ENCODE measurements at regions not wholly inside any gene's neighbourhood (a gene's known extent, or its start where the extent isn't known, plus 50 kb on each side); places are given as distances from the start of the nearest gene placed in this dataset.

DNA sequence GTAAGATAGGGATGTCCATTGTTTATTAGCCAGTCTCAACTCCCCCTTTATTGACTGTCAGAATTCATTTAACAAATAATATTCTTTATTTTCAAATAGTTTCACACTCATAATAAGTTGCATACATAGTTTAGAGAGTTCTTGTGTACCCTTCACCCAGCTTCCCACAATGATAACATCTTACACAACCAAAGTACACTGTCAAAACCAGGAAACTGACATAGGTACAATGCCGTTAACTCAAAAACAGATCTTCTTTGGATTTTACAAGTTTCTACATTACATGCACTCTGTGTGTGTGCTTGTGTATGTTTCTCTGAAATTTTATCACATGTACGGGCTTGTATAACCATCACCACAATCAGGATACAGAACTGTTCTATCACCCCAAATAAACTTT, 64.4 kb upstream of the IFNLR1 start:
- Histone ChIP-seq H3K27ac (ENCODE audit: low read depth, low read length) (no peak overlapping the region), H2BK20ac (ENCODE audit: low read length) (no peak overlapping the region), H4K8ac (ENCODE audit: extremely low read depth, insufficient read depth, low read length) (no peak overlapping the region), H3K14ac (ENCODE audit: insufficient read length) (no peak overlapping the region), H4K20me1 (replicated peaks in 1 of 2; ENCODE audit: control insufficient read depth in 1 of 2, insufficient read depth in 2 of 2, low read length in 2 of 2) (no peaks in the 10 kb centered on the region), H2AK5ac (ENCODE audit: low read depth, low read length) (no peak overlapping the region), H2AFZ (ENCODE audit: low read length) (no peak overlapping the region), H3K4ac (replicated peaks; ENCODE audit: insufficient read length, low read depth, low read length) (no peak overlapping the region), H3K27me3 (replicated peaks in 1 of 4; ENCODE audit: control insufficient read depth in 3 of 4, extremely low read depth in 1 of 4, insufficient read depth in 3 of 4, low read length in 3 of 4) (no peaks in the 10 kb centered on the region), H3K56ac (replicated peaks; ENCODE audit: insufficient read length, low read depth, low read length) (no peak overlapping the region), H3K23me2 (ENCODE audit: low read depth, low read length) (no peaks in the 10 kb centered on the region; the same call in 1 of the 2 replicates), H3K9me3 (ENCODE audit: insufficient read depth in 2 of 2, low read depth in 1 of 2, low read length in 1 of 2) (peaks cover 0 to 2% of the 10 kb centered on the region in 2 experiments; a peak in 1 of 4 replicates), H4K91ac (replicated peaks; ENCODE audit: insufficient read length, low read length) (no peak overlapping the region), H3K4me1 (replicated peaks in 1 of 4; ENCODE audit: control insufficient read depth in 3 of 4, insufficient read depth in 4 of 4, low read length in 3 of 4) (no peaks in the 10 kb centered on the region; a peak in 1 of 7 replicates), H3K79me1 (ENCODE audit: low read depth, low read length) (no peaks in the 10 kb centered on the region), H2BK15ac (ENCODE audit: low read length) (no peak overlapping the region), H3K36me3 (ENCODE audit: control insufficient read depth in 2 of 4, insufficient read depth in 4 of 4, low read length in 3 of 4) (no peaks in the 10 kb centered on the region), H3K9ac (replicated peaks in 1 of 4; ENCODE audit: extremely low read depth in 1 of 4, low read depth in 3 of 4, low read length in 3 of 4) (no peak overlapping the region), H2BK5ac (ENCODE audit: low read depth, low read length) (no peak overlapping the region), H3K23ac (ENCODE audit: insufficient read length) (no peak overlapping the region), H3K79me2 (ENCODE audit: control insufficient read depth in 1 of 2, insufficient read depth in 2 of 2, low read length in 2 of 2) (no peaks in the 10 kb centered on the region), H3K4me3 (ENCODE audit: extremely low read depth in 1 of 4, insufficient read depth in 2 of 4, low read depth in 3 of 4, low read length in 4 of 4) (no peak overlapping the region), H4K5ac (ENCODE audit: insufficient read length, low read depth, low read length) (no peak overlapping the region), H3K4me2 (ENCODE audit: insufficient read depth in 1 of 2, low read depth in 2 of 2, low read length in 2 of 2) (no peak overlapping the region), H3K18ac (ENCODE audit: extremely low read depth, low read length) (no peak overlapping the region), H2BK120ac (replicated peaks; ENCODE audit: low read depth, low read length) (no peak overlapping the region), H2BK12ac (ENCODE audit: low read depth, low read length) (no peak overlapping the region)
- POLR2A ChIA-PET (ENCODE audit: partially characterized antibody) = no interaction called here
- DNase-seq (ENCODE audit: low read depth in 1 of 2, low spot score in 2 of 2) = no peak
- CTCF ChIA-PET (ENCODE audit: partially characterized antibody) = interaction anchor here (0.8 to 1.6 kb wide), 4 partner anchors 29 to 140 kb away, joined by 3 to 9 read pairs (median 6); no protein-coding TSS in a partner anchor
- TF ChIP-seq KDM4A (IDR thresholded peaks at IDR 0.05; ENCODE audit: low read depth, low read length, severe bottlenecking) (no peak), KDM1A (IDR thresholded peaks at IDR 0.05; ENCODE audit: borderline replicate concordance, low read length) (no peak), POLR2A (IDR thresholded peaks at IDR 0.05; ENCODE audit: control extremely low read depth in 1 of 2, low read depth in 2 of 2, low read length in 2 of 2) (no peak), GABPA (IDR thresholded peaks at IDR 0.05; ENCODE audit: borderline replicate concordance, insufficient read depth, low read length) (no peak), ZNF274 (IDR thresholded peaks at IDR 0.05; ENCODE audit: borderline replicate concordance, extremely low read depth, low read length) (no peak), RAD21 (IDR thresholded peaks at IDR 0.05 in 1 of 2, conservative IDR thresholded peaks at IDR 0.05 in 1 of 2; ENCODE audit: low read depth in 2 of 2, low read length in 2 of 2) (no peak), ASH2L (IDR thresholded peaks at IDR 0.05; ENCODE audit: low read length) (no peak), EGR1 (IDR thresholded peaks at IDR 0.05; ENCODE audit: borderline replicate concordance, low read depth, low read length) (no peak), E2F6 (IDR thresholded peaks at IDR 0.05) (no peak), CHD2 (IDR thresholded peaks at IDR 0.05; ENCODE audit: low read length) (no peak), CTBP2 (IDR thresholded peaks at IDR 0.05; ENCODE audit: borderline replicate concordance, insufficient read depth, insufficient read length, low read length) (no peak)
- FAIRE-seq = no peak
- 98% methylated on average over 2 of the region's 2 CpGs; no CpG with 5 or more reads in 1 of the 2 experiments for WGBS, 2 experiments (ENCODE audit: extremely low coverage in 1 of 2, insufficient coverage in 1 of 2, insufficient read length in 1 of 2, insufficient replicate concordance in 2 of 2, low coverage in 1 of 2, low lambda C conversion rate in 2 of 2, missing lambda C conversion rate in 1 of 2)

All from H1 (cell line).